Fibroblast of skin of right quadriceps (primary cell): ENCODE measurements at regions not wholly inside any gene's neighbourhood (a gene's known extent, or its start where the extent isn't known, plus 50 kb on each side); places are given as distances from the start of the nearest gene placed in this dataset.

ENCODE experiments used
- DNase-seq: peaks from one replicate; pipeline ENCODE4 v3.0.0-alpha.2; 2013

- peak; percentile 85 for DNase-seq
These were observed 51.0 kb upstream of the MLIP start for GRCh38 chr6:54060286-54060685.
